Upper lobe of left lung (tissue), 4 donors: ENCODE measurements at regions not wholly inside any gene's neighbourhood (a gene's known extent, or its start where the extent isn't known, plus 50 kb on each side); places are given as distances from the start of the nearest gene placed in this dataset.

ENCODE experiments used
- CTCF ChIP-seq, 6 experiments: fragments of 450-650 bp in 4 of 6; fragments of 200-600 bp in 2 of 6; sonication (generic) in 2 of 6; IDR thresholded peaks; one replicate each; pipeline ENCODE4 v1.5.1; 2016 to 2019; ENCODE audit warnings: antibody characterized with exemption in 6 of 6
- POLR2A ChIP-seq, 4 donors: fragments of 450-650 bp; IDR thresholded peaks; one replicate each; pipeline ENCODE4 v1.5.1; 2016 to 2017; ENCODE audit warnings: antibody characterized with exemption in 4 of 4, mild to moderate bottlenecking in 2 of 4

- TF ChIP-seq POLR2A (IDR thresholded peaks at IDR 0.05) (no peak), CTCF (IDR thresholded peaks at IDR 0.05) (no peak)
These were observed 183.9 kb downstream of the C1orf94 start for GRCh38 chr1:34360574-34360973.
